NCI-H1048 (cell line): ENCODE measurements at regions not wholly inside any gene's neighbourhood (a gene's known extent, or its start where the extent isn't known, plus 50 kb on each side); places are given as distances from the start of the nearest gene placed in this dataset.
"Not testable (repeated sequence)": the region's sequence is repeated elsewhere in the genome, so short reads cannot be mapped to it uniquely, and the experiment has no call there.

ENCODE experiments used
- DNase-seq: peaks from one replicate; lab custom pipeline; 2025; lab: John Stamatoyannopoulos, UW

DNA sequence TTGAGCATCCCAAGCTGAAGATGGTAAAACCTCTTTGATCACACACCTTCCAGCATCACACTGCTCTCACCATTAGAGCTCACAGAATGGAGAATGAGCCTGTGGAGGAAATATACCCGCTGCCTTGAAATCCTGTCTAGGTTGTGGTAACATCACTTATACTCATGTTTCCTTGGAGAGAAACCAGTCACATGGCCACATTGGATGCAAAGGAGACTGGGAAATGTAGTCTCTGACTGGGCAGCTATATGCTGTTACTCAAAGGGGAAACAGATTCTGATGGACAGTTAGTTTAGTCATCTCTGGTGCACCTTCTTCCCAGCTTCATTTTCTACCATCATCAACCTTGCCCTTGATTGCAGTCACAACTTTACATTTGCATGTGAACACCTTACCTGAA, 286.3 kb downstream of the ANKRD50 start:
- DNase-seq: no peak

DNA sequence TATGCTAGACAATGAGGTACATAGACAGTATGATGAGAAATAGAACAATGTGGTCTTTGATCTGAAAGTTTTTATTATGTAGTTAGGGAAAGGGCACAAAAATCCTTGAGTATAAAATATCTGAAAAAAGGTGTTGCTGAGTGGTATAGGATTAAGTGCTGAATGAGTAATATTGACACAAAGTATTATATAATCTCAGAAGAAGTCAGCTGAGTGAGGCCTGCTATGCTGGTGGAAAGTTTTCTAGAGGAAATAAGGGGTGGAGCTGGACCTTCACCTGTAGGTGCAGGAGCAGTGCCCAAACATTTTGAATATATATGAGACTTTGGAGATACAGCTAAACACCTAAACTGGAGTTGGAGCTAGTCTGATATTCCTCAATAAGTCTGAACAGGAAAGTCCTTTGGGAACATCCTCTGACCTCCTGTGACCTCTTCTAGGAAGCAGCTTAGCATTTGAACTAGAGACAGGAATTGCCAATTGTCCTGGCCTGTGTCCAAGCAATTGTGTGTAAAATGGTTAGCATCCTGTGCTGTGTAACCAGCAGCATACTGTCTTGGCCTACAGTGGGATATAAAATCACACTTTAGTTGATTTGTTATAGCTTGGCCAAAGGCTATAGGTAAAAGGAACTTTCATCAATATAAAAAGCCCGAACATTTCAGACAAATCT, 285.3 kb downstream of the ANKRD50 start:
- no peak for DNase-seq

DNA sequence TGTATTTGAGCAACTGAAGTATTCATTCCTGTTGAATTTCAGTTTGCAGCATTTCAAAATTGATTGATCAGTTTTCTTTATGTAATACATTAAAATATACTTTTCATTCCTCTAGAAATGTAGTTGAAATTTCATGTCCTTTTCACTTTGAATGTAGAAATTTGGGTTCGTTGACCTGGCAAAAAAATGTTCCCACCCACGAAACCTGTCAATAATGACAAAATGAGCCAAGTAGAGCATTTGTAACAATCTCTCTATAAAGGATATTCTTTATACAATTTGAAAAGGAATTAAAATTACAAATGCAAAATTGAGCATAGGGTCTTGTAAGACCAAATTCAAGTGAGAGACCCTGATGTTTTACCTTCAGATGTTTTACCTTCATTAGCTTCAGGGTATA, 283.9 kb downstream of the ANKRD50 start:
- DNase-seq: no peak

DNA sequence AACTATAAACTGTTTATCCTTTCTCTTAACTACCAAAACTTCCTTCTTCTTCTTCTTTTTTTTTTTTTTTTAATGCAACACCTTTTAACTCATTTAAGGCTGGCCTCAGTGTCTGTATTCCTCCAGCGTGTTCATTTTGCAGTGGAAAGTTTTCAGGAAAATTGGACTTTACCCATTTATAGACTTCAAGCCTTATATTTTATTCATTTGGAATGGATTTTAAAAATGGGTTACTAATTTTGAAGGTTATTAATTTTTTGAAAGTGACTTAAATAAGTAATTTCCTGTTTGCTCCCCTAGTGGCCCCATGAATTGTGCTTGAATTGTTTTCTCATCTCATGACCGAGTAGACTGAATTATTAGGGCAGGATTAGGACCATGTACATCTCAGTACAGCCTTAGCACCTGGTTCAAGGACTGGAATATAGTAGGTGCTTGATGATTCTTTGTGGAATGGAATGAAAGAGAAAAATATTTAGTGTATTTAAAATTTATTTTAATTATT, 282.7 kb downstream of the ANKRD50 start:
- no peak for DNase-seq

DNA sequence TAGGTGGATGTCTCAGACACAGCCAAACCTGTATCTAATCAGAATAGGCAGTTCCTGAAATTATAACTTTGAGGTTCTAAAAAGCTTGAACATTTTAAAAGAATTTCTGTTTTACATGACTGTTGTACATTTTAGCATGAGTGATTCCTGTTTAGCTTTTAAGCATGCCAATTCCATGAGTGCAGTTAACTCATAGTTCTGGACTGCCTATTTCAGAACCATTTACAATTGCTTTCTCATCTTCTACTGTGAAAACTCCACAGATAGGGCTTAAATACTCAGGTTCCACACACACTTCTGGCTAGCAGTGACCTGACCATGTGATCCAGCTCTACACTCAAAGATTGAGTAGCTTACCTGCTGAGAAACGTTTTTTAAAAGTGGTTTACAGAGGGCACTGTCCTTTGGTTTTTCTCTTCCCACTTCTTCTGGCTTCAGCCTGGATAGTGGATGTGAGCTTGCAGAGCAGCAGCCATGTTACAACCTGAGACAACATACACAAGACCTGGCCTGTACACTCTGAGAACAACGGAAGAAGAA, 280.8 kb downstream of the ANKRD50 start:
- no peak for DNase-seq

DNA sequence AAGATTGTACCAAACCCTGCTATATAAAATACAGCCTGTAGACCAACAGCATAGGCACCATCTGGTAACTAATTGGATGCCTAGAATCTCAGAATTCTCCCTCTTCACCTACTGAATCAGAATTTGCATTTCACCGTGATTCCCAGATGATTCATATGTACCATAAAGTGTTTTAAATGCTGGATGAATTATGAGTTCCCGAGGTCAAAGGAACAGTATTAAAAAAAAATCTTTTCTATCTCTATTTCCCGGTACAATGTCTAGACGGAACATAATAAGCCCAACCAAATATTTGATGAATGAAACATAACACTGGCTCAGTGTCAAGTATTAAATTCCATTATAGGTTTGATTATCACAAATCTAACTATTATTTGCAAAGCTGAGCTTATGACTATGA, 280.0 kb downstream of the ANKRD50 start:
- DNase-seq: no peak

DNA sequence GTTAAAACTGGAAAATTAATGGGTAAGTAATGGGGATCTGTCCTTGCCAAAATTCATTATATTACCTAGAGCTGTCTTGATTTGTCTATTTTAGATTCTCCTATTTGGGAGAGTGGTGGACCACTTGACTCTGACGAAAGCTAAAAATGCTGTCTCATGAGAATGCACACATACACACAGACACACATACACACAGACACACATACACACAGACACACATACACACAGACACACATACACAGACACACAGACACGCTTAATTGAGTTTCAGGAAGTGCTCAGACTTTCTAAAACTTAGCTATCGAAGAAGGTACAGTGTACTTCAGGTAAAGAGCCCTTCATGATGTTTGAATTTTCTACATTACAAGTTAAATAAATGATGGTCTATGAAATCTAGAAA, 279.5 kb downstream of the ANKRD50 start:
- no peak for DNase-seq

DNA sequence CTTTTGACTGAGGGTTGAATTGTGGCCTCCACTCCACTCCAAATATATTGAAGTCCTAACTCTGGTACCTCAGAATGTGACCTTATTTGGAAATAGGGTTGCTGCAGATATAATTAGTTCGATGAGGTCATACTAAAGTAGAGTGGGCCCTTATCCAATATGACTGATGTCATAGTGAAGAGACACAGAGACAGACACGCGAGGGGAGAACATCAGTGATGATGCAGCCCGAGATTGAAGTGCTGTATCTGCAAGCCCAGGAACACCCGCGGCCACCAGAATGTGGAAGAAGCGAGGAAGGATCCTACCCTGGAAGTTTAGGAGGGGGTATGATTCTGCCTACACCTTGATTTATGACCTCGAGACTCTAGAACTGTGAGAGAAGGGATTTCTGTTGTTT, 279.0 kb downstream of the ANKRD50 start:
- no peak for DNase-seq

DNA sequence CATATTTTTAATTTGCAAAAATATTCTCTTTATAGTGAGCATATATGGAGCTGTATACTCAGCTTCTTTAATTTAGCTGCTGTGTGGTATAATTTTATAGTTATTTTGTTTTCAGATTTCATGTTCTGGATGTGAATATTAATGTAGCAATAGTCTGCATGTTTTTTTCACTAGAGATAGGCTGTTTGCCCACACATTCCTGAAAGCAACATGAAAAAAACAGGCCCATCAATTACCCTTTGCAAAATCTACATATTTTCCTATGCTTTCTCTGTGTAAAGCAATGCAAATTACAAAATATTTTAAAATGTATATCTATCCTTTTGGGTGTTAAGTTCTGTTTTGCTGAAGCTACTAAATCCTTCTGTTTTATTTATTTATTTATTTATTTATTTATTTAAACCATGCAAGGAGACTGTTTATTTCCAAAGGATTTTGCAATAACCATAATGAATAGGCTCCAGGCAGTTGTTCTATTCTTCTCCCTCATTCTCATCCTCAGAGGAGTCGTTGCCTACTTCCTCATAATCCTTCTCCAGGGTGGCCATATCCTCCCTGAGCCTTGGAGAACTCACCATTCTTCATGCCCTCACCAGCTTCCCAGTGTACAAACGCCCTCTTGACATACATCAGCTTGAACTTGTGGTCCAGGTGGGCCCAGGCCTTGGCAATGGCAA, 277.1 kb downstream of the ANKRD50 start:
- DNase-seq: no peak

DNA sequence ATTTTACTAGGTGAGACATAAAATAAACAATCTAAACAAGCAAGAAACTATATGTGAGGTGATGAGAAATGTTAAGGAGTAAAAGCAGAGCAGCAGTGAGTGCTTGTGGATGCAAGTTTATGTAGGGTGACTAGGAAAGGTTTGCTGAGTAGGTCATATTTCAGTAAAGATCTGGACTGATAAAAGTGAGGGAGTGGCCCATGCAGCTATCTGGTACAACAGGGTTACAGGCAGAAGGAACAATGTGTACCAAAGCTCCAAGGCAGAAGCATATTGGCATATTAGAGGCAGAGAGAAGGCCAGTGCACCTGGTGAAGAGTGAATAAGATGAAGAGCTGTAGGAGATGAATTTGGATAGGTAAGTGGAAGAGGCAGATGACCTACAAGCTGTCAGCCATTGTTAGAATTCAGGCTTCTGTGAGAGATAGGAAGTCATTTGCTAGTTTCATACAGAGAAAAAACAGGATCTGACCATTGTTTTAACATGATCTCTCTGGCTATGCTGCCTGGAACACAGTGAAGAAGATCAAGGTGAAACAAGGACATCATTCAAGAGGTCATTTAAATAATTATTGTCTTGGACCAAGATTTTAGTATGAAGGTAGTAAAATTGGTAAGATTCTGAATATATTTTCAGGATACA, 274.6 kb downstream of the ANKRD50 start:
- DNase-seq: no peak

DNA sequence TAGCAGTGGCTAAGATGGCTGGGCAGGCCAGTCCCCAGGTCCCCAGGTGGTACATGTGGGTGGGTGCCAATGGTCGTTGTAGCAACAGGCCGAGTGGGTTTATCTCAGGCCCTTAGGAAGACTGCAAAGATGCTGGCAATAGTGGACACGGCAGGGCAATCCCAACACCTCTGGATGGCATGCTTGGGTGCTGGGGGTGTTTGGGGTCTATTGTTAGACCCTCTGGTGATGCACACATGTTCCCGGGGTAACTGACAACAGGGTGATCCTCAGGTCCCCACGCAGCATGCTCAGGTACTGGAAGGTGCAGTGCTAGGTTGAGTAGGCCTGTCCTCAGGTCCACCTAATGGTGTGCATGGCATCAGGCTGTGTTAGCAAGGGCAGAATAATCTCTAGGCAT, 267.5 kb downstream of the ANKRD50 start:
- no peak for DNase-seq

DNA sequence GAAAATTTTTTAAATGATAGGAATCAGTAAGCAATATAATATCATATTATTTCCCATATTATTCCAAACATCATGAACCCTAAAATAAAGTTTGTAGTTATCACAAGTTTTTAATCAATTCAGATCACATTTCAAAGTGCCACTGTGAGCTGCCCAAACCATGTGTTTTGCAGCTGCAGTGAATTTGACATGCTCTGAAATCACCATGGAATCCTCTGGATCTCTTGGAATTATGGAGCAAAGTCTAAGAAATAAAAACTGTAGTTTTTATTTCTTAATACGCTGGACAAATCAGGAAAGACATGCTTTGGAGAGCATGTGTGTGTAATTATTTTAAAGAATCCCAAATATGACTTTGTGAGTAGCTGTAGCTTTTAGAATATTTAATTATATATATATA, 262.7 kb downstream of the ANKRD50 start:
- DNase-seq: no peak

DNA sequence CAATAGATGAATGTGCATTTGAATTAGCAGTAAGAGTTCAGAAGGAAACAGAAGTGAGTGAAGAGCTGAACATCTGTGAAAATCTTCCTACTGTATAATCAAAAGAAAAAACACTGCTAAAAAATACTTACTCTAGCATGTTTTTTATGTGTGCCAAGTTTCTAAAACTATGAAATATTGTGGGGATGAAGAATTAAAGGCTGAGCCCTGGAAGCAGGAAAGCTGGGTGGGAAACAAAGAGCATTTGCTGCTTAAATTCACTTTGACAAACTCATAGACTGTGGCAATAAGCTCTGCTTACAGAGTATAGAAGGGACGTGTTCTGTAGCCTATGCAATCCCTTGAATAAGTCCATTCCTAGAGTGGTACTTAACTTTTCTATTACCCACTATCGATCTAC, 261.7 kb downstream of the ANKRD50 start:
- DNase-seq: no peak

DNA sequence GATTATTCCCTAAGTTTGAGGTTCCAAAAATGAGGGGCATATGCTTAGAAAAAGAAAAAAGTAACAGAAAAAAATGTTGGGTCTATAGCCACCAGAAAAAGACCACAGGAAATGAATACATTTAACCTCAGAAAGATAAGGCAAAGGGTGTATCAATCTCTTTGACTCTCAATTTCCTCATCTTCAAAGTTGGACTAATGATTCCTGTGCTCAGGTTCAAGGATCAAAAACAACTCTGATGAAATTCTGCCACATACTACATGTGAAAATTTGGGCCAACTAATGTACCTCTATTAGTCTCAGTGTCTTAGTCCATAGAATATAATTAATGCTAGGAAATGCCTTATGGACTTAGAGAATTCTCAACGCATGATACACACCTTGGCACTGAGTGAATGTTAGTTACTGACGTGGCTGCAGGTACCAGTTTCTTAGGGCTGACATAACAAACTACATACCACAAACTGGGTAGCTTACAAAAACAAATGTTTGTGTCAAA, 257.7 kb downstream of the ANKRD50 start:
- DNase-seq: no peak

DNA sequence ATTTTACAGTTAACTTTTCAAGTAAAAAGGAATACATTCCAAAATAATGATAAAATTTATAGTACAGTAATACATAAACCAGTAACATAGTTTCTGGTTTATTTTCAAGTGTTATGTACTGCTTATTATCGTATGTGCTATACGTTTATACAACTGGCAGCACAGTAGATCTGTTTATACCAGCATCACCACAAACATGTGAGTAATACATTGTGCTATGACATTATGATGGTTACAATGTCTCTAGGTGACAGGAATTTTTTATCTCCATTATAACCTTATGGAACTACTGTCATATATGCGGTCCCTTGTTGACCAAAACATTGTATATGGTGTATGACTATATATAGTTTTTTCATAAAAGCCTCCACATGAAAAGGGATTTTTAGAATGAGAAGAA, 256.9 kb downstream of the ANKRD50 start:
- DNase-seq: no peak

DNA sequence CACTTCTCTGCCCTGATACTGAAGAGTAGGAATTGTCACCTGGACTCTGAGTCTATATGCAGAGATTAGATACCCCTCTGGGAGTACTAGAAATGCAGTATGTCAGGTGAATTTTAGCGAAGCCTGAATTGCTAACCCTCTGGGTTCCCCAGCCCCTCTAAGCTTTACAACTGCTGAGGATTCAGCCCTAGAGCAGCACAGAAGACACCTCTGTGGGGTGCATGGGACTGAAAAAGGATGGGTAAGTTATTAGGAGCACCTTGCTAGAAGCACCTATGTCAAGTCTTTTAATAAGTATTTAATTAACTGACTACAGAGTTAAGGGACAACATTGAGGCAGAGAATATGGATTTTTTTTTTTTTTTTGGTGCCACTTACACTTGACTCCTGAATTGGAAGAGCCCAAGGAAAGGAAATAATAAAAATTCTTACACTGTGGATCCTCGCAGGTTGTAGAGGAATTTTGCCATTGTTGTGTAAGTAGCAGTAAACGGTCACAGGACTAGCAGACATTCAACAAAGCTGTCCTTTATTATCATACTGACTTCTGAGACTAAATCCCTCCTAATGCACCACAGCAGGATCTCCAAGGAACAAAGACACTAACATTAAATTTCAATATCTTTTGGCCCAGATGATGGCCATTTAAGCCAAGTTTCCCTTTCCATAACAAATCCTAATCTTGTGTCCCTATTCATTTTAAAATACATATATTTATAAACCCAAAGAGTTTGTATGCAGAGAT, 253.2 kb downstream of the ANKRD50 start:
- DNase-seq: no peak

DNA sequence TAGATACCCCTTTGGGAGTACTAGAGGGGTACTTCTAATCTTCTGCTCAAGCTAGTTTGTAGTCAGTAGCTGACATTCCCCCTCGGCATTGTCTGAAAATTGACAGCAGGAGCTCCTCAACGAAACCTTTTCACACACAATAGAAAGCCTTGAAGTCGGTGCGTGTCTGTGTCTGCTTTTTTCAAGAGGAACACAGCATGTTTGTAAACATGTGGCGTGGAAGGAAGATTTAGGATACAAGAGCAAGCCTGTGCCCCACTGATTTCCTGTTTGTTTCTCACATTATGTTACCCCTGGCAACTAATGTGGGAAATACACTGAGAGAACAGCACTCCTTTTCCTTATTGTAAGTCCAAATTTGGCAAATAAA, 252.6 kb downstream of the ANKRD50 start:
- no peak for DNase-seq

DNA sequence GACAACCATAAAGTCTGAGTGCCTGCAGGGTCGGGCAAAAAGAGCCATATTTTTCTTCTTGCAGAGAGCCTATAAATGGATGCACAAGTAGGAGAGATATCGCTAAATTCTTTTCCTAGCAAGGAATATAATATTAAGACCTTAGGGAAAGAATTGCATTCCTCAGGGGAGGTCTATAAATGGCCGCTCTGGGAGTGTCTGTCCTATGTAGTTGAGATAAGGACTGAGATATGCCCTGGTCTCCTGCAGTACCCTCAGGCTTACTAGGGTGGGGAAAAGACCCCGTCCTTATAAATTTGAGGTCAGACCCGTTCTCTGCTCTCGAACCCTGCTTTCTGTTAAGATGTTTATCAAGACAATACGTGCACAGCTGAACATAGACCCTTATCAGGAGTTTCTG, 250.9 kb downstream of the ANKRD50 start:
- not testable (repeated sequence) for DNase-seq

DNA sequence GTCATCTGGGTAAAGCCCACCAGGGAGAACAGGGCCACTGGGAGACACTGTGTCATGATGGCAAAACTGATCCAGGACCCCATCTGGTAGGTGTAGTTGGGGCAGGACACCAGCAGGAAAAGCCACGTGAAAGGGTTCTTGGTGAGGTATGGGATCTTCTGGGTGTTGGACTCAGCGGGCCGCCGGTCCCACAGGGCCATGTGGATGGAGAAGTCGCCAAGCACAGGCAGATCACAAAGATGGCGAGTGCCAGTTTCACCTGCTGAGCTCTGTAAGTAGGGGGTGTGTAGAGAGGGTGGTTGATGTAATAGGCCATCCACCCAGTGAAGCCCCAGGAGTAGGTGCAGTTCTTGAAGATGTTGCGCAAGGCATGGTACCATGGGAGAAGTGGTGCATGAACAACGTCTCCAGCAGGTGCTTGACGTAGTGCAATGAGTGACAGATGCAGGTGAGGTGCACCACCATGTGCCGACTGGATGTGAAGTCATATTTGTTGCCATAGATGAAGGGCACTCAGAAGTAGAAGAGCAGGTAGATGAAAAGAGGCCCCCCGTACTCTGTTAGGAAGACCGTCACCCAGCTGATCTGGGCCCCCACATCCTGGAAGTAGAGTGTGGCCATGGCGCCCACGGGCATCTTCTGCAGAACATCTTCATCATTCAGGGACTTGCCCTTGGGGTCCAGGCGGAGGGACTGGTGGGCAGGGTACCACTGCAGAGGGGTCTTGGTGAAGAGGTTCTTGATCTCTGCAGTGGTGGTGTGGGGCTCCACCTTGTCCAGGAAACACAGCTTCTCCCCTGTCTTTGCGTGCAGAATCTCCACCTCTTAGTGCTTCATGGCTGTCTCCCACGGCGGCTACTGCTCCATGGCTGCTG, 249.3 kb downstream of the ANKRD50 start:
- DNase-seq: no peak

DNA sequence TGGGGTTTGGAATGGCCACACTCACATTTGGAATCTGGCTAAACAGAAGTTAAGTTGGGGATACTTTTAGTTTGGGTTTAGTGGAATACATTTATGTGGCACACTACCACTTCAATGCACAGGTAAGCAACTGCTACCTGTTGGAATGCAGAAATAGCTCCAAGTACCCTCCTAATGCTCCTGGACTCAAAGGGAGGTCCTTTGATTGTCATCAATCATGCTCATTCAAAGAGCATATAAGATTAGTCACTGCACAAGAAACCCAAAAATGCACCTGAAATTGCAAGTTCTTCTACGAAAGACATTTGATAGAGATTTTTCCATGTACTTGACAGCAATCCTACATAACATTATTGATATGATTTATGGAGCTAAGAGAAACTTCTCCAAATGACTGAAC, 247.7 kb downstream of the ANKRD50 start:
- no peak for DNase-seq

DNA sequence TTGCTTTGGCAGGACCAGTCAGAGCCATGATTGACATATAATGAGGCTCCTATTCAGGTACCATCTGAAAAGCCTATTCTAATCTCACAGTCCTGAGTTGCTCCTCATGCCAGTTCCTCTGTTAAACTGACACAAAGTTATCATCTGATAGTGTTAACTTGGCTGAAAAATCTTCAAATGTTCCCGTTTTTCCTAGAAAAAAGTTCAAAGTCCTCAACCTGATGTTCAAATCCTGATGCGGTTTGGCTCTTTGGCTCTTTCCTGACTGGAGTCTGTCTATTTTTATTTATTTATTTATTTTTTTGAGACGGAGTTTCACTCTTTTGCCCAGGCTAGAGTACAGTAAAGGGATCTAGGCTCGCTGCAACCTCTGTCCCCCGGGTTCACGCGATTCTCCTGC, 244.2 kb downstream of the ANKRD50 start:
- no peak for DNase-seq
